AG04449 (cell line): ENCODE measurements at regions not wholly inside any gene's neighbourhood (a gene's known extent, or its start where the extent isn't known, plus 50 kb on each side); places are given as distances from the start of the nearest gene placed in this dataset.

ENCODE experiments used
- CTCF ChIA-PET: fragments of 350-600 bp; formaldehyde crosslinking; extraction: SDS; loops from one replicate; lab custom pipeline; 2021; ENCODE audit warnings: antibody characterized with exemption; lab: Yijun Ruan, JAX
- POLR2A ChIA-PET: fragments of 400-600, 350-600 bp; formaldehyde crosslinking; extraction: SDS; loops from one replicate; lab custom pipeline; 2020; ENCODE audit warnings: antibody characterized with exemption, inconsistent platforms; lab: Yijun Ruan, JAX
- DNase-seq: peaks from one replicate; pipeline ENCODE4 v3.0.0-alpha.2; 2010; ENCODE audit warnings: low read depth, low spot score
- H3K4me3 ChIP-seq: 2 replicates; pipeline ENCODE4 v1.5.1; 2011; ENCODE audit warnings: low read depth, mild to moderate bottlenecking, control low read depth, low read length
- CTCF ChIP-seq: IDR thresholded peaks from one replicate; pipeline ENCODE4 v1.5.1; 2011; ENCODE audit warnings: mild to moderate bottlenecking, moderate library complexity, low read length, control low read depth, inconsistent platforms; ENCODE audit not compliant: insufficient read depth; ENCODE audit errors: missing control alignments

- DNase-seq = no peak
- no peak for TF ChIP-seq CTCF
- POLR2A ChIA-PET = no interaction called here
- H3K4me3 ChIP-seq = no peak overlapping the region
- CTCF ChIA-PET = no interaction called here
Measured at GRCh38 chr13:34767778-34768177, 174.3 kb upstream of the NBEA start.

GRCh38 chr13:34772206-34772605, 169.9 kb upstream of the NBEA start:
- POLR2A ChIA-PET = no interaction called here

GRCh38 chr13:34772881-34773280, 169.2 kb upstream of the NBEA start:
- H3K4me3 ChIP-seq = no peak overlapping the region
- CTCF ChIA-PET = no interaction called here
- TF ChIP-seq CTCF = no peak
- no peak for DNase-seq
- POLR2A ChIA-PET = no interaction called here

More at GRCh38 chr13:34772206-34772605, 169.9 kb upstream of the NBEA start:
- no peak for TF ChIP-seq CTCF
- H3K4me3 ChIP-seq = no peak overlapping the region
- no peak for DNase-seq
- CTCF ChIA-PET = no interaction called here

- POLR2A ChIA-PET = no interaction called here
- TF ChIP-seq CTCF = no peak
- no peak for DNase-seq
- no peak overlapping the region for H3K4me3 ChIP-seq
- CTCF ChIA-PET = no interaction called here
Measured at GRCh38 chr13:34776390-34776981, 165.6 kb upstream of the NBEA start.

GRCh38 chr13:34777089-34777913, 164.8 kb upstream of the NBEA start:
- no peak overlapping the region for H3K4me3 ChIP-seq
- POLR2A ChIA-PET = no interaction called here
- no peak for DNase-seq
- CTCF ChIA-PET = no interaction called here
- no peak for TF ChIP-seq CTCF

GRCh38 chr13:34777914-34778303, 164.2 kb upstream of the NBEA start:
- no peak for TF ChIP-seq CTCF
- CTCF ChIA-PET = no interaction called here
- no peak for DNase-seq
- POLR2A ChIA-PET = no interaction called here
- H3K4me3 ChIP-seq = no peak overlapping the region
